ENCODE measurements at regions not wholly inside any gene's neighbourhood (a gene's known extent, or its start where the extent isn't known, plus 50 kb on each side); places are given as distances from the start of the nearest gene placed in this dataset.

DNA sequence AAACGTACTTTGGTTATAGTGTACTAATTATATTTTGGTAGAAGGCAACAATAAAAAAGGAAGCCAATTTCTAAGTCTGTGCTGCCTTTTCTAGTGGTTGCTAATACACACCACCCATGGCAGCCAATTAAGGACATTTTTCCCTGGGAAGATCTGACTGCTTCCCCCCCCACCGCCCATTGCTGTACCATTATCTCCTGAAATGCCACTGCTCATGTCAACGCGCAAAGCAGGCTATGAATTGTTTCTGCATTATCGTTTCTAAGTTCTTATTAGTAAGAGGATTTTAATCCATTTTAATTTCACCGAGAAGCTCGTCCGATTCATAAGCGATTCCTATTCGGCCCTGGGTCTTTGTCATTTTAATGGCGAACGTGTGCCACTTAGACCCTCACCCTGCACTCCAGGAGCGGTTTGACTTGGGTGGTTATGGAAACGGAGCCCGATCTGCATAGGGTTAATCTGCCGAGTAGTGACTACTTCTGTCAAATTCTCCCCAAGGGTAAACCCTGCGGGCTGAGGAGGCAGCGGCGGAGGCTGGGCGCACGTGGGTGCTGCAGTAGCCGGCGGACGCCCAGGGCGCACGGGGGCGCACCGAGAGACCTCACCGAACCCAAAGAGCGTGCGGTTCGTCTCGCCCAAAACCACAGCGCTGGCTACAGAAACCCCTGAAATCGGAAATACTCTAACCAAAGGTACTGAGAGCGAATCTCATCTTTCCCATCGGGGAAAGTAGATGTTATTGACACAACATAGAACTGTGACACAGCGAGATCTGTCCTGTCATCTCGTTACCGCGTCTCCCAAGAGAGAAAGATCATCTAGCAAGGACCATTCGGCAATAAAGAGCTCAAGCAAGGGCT is 55.8 kb upstream of the SHC3 start:
- peak in 2 of 3 donors; percentile 43 for DNase-seq (ENCODE audit: low read depth in 2 of 3, low spot score in 2 of 3)

DNA sequence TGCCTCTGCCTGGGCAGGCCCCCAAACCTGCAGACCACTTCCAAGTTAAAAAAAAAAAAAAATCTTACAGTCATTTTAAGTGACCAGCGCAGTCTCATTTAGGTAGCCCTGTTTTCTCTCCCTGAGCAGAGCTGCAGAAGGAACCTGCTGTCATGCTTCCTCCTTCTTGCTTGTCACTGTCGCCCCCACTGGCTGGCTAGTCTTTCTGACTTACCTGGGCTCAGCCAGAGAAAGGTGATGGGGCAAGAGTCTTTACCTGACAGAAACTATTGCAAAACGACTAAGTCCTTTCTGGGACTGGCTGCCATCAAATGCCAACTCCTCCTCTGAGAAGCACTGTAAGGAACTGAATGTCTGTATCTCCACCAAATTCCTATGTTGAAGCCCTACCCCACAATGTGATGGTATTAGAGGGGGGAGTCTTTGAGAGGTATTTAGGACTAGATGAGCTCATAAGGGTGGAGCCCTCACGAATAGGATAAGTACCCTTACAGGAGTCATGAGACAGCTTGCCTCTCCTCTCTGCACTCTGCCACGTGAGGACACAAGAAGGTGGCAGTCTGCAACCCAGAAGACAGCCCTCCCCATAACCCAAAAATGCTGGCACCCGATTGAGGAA is 58.4 kb upstream of the SHC3 start:
- DNase-seq (ENCODE audit: low read depth in 2 of 3, low spot score in 2 of 3) = no peak

DNA sequence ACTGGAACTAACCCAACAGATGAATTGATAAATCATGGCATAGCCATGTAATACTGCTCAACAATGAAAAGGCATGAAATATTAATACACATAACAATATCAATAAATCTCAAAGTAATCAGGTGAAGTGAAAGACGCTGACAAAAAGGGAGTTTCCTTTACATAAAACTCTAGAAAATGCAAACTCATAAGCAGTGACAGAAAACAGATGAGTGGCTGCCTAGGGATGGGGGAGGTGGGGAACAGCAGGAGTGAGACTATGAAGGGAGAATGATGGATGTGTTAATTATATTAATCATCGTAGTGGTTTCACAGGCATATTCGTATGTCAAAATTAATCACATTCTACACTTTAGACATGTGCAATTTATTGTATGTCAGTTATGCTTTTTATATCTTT is 59.8 kb upstream of the SHC3 start:
- DNase-seq (ENCODE audit: low read depth in 2 of 3, low spot score in 2 of 3) = no peak

- no peak for DNase-seq (ENCODE audit: low read depth in 2 of 3, low spot score in 2 of 3)
Measured at GRCh38 chr9:89243296-89244061, 64.9 kb upstream of the SHC3 start.

DNA sequence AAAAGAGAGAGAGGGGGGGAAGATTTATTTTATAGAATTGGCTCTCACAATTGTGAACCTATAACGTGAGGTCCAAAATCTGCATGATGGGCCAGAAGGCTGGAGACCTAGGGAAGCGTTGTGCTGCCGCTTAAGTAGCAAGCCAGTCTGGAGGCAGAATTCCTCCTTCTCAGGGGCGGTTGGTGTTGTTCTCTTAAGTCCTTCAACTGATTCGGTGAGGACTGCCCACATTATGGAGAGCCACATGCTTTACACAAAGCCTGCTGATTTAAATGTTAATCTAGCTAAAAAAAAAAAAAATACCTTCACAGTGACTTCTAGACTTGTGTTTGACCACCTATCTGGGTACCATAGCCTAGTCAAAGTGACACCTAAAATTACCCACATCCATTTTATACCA is 64.2 kb upstream of the CKS2 start:
- no peak for DNase-seq (ENCODE audit: low read depth in 2 of 3, low spot score in 2 of 3)

- no peak for DNase-seq (ENCODE audit: low read depth in 2 of 3, low spot score in 2 of 3)
Measured at GRCh38 chr9:89247431-89248353, 63.3 kb upstream of the CKS2 start.

DNA sequence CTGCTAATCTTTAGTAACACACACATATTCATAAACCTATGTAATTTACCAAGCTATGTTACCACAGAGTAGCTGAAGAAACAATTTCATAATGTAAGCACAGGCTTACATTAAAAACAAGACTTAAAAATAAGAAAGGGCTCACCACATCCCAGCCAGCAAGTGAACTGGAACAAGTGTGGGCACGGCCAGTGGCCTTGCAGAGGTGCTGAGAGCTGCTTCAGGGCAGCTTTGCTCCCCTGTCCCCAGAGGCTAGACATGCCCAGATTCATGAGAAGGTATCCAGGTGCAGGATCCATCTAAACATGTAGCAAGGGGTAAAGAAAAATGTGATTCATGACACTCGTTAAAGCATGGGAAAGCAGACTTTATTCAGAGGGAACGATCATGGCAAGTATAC is 62.0 kb upstream of the CKS2 start:
- DNase-seq (ENCODE audit: low read depth in 2 of 3, low spot score in 2 of 3) = no peak

- DNase-seq (ENCODE audit: low read depth in 2 of 3, low spot score in 2 of 3) = no peak
Measured at GRCh38 chr9:89252651-89253267, 58.2 kb upstream of the CKS2 start.

GRCh38 chr9:89254058-89254772 is 56.8 kb upstream of the CKS2 start:
- no peak for DNase-seq (ENCODE audit: low read depth in 2 of 3, low spot score in 2 of 3)

DNA sequence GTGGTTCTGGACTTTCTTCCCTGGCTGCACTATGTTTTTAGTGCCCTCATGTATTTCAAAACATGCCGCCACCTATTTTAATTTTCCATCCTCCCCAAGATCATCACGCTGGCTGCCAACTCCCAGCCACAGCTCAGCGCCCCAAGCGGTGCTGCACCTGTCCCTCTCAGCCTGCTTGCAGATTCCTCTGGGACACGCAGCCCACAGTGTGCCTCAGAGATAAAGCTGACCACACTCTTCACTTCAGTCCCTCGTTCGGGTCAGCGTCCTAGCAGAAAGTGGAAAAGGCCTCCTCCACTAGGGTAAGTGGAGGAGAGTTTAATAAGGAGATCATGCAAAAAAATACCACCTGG is 56.2 kb upstream of the CKS2 start:
- DNase-seq (ENCODE audit: low read depth in 2 of 3, low spot score in 2 of 3) = no peak

- DNase-seq (ENCODE audit: low read depth in 2 of 3, low spot score in 2 of 3) = no peak
Measured at GRCh38 chr9:89256225-89256624, 54.8 kb upstream of the CKS2 start.

- no peak for DNase-seq (ENCODE audit: low read depth in 2 of 3, low spot score in 2 of 3)
Measured at GRCh38 chr9:89256642-89257041, 54.4 kb upstream of the CKS2 start.

GRCh38 chr9:89260525-89260924 is 50.5 kb upstream of the CKS2 start:
- DNase-seq (ENCODE audit: low read depth in 2 of 3, low spot score in 2 of 3) = no peak

All from hematopoietic multipotent progenitor cell (in vitro differentiated cells).